ENCODE measurements at regions not wholly inside any gene's neighbourhood (a gene's known extent, or its start where the extent isn't known, plus 50 kb on each side); places are given as distances from the start of the nearest gene placed in this dataset.

DNA sequence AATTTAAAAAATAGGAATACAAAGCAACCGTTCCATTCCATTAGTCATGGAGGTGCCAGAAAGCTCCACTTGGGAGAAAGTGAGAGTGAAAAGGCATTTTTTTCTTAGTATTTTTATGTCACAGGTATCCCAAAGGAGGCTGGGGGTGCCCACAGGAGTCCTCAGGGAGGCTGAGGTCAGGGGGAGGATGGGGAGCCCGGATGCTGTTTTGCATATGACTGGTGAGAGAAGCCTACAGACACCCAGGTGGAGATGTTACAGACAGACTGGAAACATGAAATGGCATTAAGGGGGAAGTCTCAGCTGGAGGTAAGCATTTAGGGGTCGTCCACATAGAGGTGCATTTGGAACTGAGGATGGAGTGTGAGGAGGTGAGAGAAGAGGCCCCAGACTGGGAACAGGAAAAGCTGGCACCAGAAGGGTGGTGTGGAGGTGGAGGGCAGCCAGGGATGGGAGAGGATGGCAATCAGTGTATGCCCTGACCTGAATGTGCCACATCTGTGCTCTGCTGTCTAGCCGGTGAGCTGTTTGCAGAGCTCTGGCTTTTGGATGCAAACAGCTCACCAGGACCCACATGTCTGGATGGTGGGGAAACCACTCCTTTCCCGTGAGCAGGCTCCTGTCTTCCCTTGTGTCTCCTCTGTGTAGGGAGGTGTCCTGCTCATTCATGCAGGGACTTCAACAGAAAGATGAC lies 101.1 kb downstream of the RAMP3 start:
- TF ChIP-seq, protein P1, sequence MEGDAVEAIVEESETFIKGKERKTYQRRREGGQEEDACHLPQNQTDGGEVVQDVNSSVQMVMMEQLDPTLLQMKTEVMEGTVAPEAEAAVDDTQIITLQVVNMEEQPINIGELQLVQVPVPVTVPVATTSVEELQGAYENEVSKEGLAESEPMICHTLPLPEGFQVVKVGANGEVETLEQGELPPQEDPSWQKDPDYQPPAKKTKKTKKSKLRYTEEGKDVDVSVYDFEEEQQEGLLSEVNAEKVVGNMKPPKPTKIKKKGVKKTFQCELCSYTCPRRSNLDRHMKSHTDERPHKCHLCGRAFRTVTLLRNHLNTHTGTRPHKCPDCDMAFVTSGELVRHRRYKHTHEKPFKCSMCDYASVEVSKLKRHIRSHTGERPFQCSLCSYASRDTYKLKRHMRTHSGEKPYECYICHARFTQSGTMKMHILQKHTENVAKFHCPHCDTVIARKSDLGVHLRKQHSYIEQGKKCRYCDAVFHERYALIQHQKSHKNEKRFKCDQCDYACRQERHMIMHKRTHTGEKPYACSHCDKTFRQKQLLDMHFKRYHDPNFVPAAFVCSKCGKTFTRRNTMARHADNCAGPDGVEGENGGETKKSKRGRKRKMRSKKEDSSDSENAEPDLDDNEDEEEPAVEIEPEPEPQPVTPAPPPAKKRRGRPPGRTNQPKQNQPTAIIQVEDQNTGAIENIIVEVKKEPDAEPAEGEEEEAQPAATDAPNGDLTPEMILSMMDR (IDR thresholded peaks at IDR 0.05) = no peak
- no peak for TF ChIP-seq POLR2AphosphoS5 (IDR thresholded peaks at IDR 0.05)
- TF ChIP-seq POLR2A (IDR thresholded peaks at IDR 0.05) = no peak
